ENCODE measurements at regions not wholly inside any gene's neighbourhood (a gene's known extent, or its start where the extent isn't known, plus 50 kb on each side); places are given as distances from the start of the nearest gene placed in this dataset.

DNA sequence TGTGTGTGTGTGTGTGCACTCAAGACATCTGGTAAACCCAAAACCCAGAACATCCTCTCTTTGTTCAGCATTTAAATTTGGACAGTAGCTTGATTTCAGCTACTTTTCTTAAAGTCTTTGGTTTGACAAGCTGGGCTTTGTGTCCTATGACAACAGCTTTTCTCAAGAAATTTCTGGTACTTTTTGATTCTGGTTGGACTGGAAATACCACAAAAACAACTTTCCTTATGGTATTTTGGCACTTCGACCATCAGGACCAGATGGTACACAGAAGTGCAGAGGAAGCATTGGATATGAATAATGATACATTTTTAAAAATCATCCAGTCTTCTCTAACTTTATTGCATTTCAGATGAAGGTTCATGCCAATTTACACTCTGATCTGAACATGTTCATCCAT, 286.6 kb upstream of the FLRT2 start:
- CTCF ChIA-PET: no interaction called here
- H3K9me3 ChIP-seq (ENCODE audit: control insufficient read depth, insufficient read depth, low read depth, low read length): no peaks in the 10 kb centered on the region
- peaks cover 5% of the 10 kb centered on the region; the same call in 1 of the 2 replicates for H3K4me1 ChIP-seq (ENCODE audit: control insufficient read depth, insufficient read depth, low read length)
- ATAC-seq (no peak), DNase-seq (ENCODE audit: low read depth, low spot score) (no peak)
- H3K36me3 ChIP-seq (ENCODE audit: control insufficient read depth, insufficient read depth, low read length): no peaks in the 10 kb centered on the region; the same call in 1 of the 2 replicates
- in situ Hi-C loops (cut with HindIII; ENCODE audit: low pct_unique_long_range_greater_than_20kb, low sequenced_read_pairs): no loop called here
- POLR2A ChIA-PET: no interaction called here
- intact Hi-C loops (cut with micrococcal nuclease; ENCODE audit: unreplicated experiment): no loop called here
- H3K27ac ChIP-seq (ENCODE audit: low read length): no peak overlapping the region
- TF ChIP-seq, protein P1, sequence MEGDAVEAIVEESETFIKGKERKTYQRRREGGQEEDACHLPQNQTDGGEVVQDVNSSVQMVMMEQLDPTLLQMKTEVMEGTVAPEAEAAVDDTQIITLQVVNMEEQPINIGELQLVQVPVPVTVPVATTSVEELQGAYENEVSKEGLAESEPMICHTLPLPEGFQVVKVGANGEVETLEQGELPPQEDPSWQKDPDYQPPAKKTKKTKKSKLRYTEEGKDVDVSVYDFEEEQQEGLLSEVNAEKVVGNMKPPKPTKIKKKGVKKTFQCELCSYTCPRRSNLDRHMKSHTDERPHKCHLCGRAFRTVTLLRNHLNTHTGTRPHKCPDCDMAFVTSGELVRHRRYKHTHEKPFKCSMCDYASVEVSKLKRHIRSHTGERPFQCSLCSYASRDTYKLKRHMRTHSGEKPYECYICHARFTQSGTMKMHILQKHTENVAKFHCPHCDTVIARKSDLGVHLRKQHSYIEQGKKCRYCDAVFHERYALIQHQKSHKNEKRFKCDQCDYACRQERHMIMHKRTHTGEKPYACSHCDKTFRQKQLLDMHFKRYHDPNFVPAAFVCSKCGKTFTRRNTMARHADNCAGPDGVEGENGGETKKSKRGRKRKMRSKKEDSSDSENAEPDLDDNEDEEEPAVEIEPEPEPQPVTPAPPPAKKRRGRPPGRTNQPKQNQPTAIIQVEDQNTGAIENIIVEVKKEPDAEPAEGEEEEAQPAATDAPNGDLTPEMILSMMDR (IDR thresholded peaks at IDR 0.05): no peak
- no peak for TF ChIP-seq SIN3A (IDR thresholded peaks at IDR 0.05; ENCODE audit: borderline replicate concordance, insufficient read depth, low read depth, low read length)
- TF ChIP-seq TCF7L2 (IDR thresholded peaks at IDR 0.05; ENCODE audit: low read depth, low read length): no peak
- no peak for TF ChIP-seq POLR2AphosphoS5 (IDR thresholded peaks at IDR 0.05; ENCODE audit: low read depth, low read length)
- TF ChIP-seq, protein P2, sequence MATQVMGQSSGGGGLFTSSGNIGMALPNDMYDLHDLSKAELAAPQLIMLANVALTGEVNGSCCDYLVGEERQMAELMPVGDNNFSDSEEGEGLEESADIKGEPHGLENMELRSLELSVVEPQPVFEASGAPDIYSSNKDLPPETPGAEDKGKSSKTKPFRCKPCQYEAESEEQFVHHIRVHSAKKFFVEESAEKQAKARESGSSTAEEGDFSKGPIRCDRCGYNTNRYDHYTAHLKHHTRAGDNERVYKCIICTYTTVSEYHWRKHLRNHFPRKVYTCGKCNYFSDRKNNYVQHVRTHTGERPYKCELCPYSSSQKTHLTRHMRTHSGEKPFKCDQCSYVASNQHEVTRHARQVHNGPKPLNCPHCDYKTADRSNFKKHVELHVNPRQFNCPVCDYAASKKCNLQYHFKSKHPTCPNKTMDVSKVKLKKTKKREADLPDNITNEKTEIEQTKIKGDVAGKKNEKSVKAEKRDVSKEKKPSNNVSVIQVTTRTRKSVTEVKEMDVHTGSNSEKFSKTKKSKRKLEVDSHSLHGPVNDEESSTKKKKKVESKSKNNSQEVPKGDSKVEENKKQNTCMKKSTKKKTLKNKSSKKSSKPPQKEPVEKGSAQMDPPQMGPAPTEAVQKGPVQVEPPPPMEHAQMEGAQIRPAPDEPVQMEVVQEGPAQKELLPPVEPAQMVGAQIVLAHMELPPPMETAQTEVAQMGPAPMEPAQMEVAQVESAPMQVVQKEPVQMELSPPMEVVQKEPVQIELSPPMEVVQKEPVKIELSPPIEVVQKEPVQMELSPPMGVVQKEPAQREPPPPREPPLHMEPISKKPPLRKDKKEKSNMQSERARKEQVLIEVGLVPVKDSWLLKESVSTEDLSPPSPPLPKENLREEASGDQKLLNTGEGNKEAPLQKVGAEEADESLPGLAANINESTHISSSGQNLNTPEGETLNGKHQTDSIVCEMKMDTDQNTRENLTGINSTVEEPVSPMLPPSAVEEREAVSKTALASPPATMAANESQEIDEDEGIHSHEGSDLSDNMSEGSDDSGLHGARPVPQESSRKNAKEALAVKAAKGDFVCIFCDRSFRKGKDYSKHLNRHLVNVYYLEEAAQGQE (IDR thresholded peaks at IDR 0.05; ENCODE audit: insufficient read depth in 1 of 2, low read depth in 2 of 2, low read length in 1 of 2): no peak
- H3K4me3 ChIP-seq (ENCODE audit: low read depth in 2 of 2, low read length in 2 of 2): no peak overlapping the region
- H3K27me3 ChIP-seq (ENCODE audit: control insufficient read depth, insufficient read depth, low read length): no peaks in the 10 kb centered on the region
- BruUV-seq (replicated peaks): no TSS peak

DNA sequence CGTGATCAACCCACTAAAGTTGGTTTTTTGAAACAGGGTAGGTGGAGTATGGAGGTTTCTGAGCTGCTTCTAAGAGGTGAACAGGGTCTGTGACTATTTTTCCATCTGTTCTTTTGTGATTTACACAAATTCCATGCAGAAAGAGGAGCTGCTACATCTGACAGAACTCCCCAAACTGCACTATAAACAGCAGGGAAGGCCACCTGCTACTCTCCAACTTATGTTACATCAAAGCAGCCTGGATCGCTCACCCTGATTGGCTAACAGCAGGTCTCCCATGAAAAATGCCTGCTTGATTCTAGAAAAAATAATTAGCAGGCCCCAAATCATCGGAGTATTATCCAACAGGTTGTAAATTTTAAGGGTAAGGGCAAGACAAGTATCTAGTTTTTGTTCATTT, 282.9 kb upstream of the FLRT2 start:
- no peak for DNase-seq (ENCODE audit: low read depth, low spot score)
- H3K9me3 ChIP-seq (ENCODE audit: control insufficient read depth, insufficient read depth, low read depth, low read length): no peaks in the 10 kb centered on the region
- intact Hi-C loops (cut with micrococcal nuclease; ENCODE audit: unreplicated experiment) (no loop called here), in situ Hi-C loops (cut with HindIII; ENCODE audit: low pct_unique_long_range_greater_than_20kb, low sequenced_read_pairs) (no loop called here)
- no TSS peak for BruUV-seq (replicated peaks)
- ChIA-PET POLR2A (no interaction called here), CTCF (no interaction called here)
- no peak overlapping the region for H3K27ac ChIP-seq (ENCODE audit: low read length)
- no peaks in the 10 kb centered on the region for H3K4me1 ChIP-seq (ENCODE audit: control insufficient read depth, insufficient read depth, low read length)
- no peak for ATAC-seq
- no peak for TF ChIP-seq POLR2AphosphoS5 (IDR thresholded peaks at IDR 0.05; ENCODE audit: low read depth, low read length)
- TF ChIP-seq SIN3A (IDR thresholded peaks at IDR 0.05; ENCODE audit: borderline replicate concordance, insufficient read depth, low read depth, low read length): no peak
- no peak for TF ChIP-seq TCF7L2 (IDR thresholded peaks at IDR 0.05; ENCODE audit: low read depth, low read length)
- TF ChIP-seq, protein P1 (IDR thresholded peaks at IDR 0.05): no peak
- TF ChIP-seq, protein P2 (IDR thresholded peaks at IDR 0.05; ENCODE audit: insufficient read depth in 1 of 2, low read depth in 2 of 2, low read length in 1 of 2): no peak
- H3K36me3 ChIP-seq (ENCODE audit: control insufficient read depth, insufficient read depth, low read length): no peaks in the 10 kb centered on the region; the same call in 1 of the 2 replicates
- H3K27me3 ChIP-seq (ENCODE audit: control insufficient read depth, insufficient read depth, low read length): no peaks in the 10 kb centered on the region
- H3K4me3 ChIP-seq (ENCODE audit: low read depth in 2 of 2, low read length in 2 of 2): no peak overlapping the region
